Nephron progenitor cell (in vitro differentiated cells): ENCODE measurements at regions not wholly inside any gene's neighbourhood (a gene's known extent, or its start where the extent isn't known, plus 50 kb on each side); places are given as distances from the start of the nearest gene placed in this dataset.
A peak's percentile ranks its signal among the peaks of the same experiment; 100 is the strongest.

Experiments used
- DNase-seq: peaks from one replicate; pipeline ENCODE4 v3.0.0; 2021
- H3K27ac Mint-ChIP-seq: 2 replicates; pipeline ENCODE4 v1.8.0; 2021; ENCODE audit warnings: mild to moderate bottlenecking, moderate library complexity, mixed read lengths
- H3K27me3 Mint-ChIP-seq: 2 replicates; pipeline ENCODE4 v1.8.0; 2021; ENCODE audit warnings: mild to moderate bottlenecking, low read depth, mixed read lengths; ENCODE audit not compliant: poor library complexity
- H3K36me3 Mint-ChIP-seq: 2 replicates; pipeline ENCODE4 v1.8.0; 2021; ENCODE audit warnings: low read depth, mixed read lengths
- H3K4me1 Mint-ChIP-seq: 2 replicates; pipeline ENCODE4 v1.8.0; 2021; ENCODE audit warnings: mixed read lengths
- H3K4me3 Mint-ChIP-seq: 2 replicates; pipeline ENCODE4 v1.8.0; 2021; ENCODE audit warnings: mild to moderate bottlenecking, moderate library complexity, mixed read lengths
- H3K9me3 Mint-ChIP-seq: 2 replicates; pipeline ENCODE4 v1.8.0; 2021; ENCODE audit warnings: mild to moderate bottlenecking, moderate library complexity, mixed read lengths
- CTCF ChIP-seq: fragments of 200-600 bp; sonication (generic); IDR thresholded peaks from 2 replicates; pipeline ENCODE4 v1.5.0; 2021; ENCODE audit warnings: antibody characterized with exemption

- Mint-ChIP-seq H3K9me3 (no peaks in the 10 kb centered on the region), H3K27me3 (peaks cover 7% of the 10 kb centered on the region), H3K36me3 (no peaks in the 10 kb centered on the region), H3K27ac (no peak overlapping the region), H3K4me1 (no peaks in the 10 kb centered on the region), H3K4me3 (no peak overlapping the region)
- no peak for DNase-seq
- TF ChIP-seq CTCF: no peak
These were observed 229.5 kb upstream of the ADARB2 start for GRCh38 chr10:1966712-1967376.

DNA sequence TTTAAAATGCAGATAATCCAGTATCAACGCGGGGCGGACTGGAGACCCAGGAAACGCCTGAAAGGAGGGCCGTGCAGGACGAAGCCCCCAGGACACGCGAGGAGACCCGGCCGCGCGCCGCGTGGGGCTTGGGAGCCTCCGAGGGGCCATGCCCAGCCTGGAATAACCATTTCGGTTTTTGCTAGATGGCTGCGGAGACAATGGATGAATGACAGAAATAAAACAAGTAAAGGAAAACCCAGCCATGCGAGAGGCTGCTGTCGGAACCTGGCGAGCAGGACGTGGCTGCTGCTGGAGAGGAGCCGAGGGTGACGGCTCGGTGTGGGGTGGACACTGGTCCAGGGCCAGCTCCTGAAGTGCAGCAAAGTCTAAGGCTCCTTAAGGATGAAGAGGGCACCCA lies 227.2 kb upstream of the ADARB2 start:
- no peak overlapping the region for H3K27ac Mint-ChIP-seq
- no peaks in the 10 kb centered on the region for H3K36me3 Mint-ChIP-seq
- no peaks in the 10 kb centered on the region for H3K9me3 Mint-ChIP-seq
- TF ChIP-seq CTCF: no peak
- H3K4me3 Mint-ChIP-seq: no peak overlapping the region
- peaks cover 6% of the 10 kb centered on the region for H3K27me3 Mint-ChIP-seq
- no peaks in the 10 kb centered on the region for H3K4me1 Mint-ChIP-seq
- no peak for DNase-seq

- Mint-ChIP-seq H3K9me3 (no peaks in the 10 kb centered on the region), H3K27me3 (peaks cover 2% of the 10 kb centered on the region), H3K4me1 (no peaks in the 10 kb centered on the region), H3K4me3 (no peak overlapping the region), H3K27ac (no peak overlapping the region), H3K36me3 (no peaks in the 10 kb centered on the region)
- no peak for DNase-seq
- no peak for TF ChIP-seq CTCF
These were observed 226.0 kb upstream of the ADARB2 start for GRCh38 chr10:1963341-1963740.

- Mint-ChIP-seq H3K27me3 (peaks cover 2% of the 10 kb centered on the region), H3K36me3 (no peaks in the 10 kb centered on the region), H3K27ac (no peak overlapping the region), H3K9me3 (no peaks in the 10 kb centered on the region), H3K4me3 (no peak overlapping the region), H3K4me1 (no peaks in the 10 kb centered on the region)
- DNase-seq: no peak
- TF ChIP-seq CTCF: peak; percentile 9
These were observed 224.7 kb upstream of the ADARB2 start for GRCh38 chr10:1961989-1962388.

DNA sequence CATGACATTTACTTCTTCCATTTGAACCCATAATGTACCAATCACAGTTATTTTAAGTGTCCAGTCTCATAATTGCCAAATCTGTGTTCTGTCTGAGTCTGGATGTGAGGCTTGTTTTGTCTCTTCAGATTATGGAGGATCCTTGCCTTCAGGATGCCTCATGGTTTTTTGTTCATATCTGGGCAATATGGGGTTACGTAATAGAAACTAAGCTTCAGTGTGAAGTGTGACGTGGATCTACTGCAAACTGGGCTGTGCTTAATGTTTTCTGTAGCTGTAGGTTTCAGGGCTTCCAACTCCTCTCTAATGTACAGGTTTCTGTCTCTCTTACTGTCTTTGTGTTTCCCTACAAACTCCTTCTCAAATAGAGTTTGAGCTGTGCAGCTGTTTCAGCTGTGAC lies 223.7 kb upstream of the ADARB2 start:
- TF ChIP-seq CTCF: no peak
- no peak overlapping the region for H3K27ac Mint-ChIP-seq
- H3K4me1 Mint-ChIP-seq: no peaks in the 10 kb centered on the region
- H3K36me3 Mint-ChIP-seq: no peaks in the 10 kb centered on the region
- H3K27me3 Mint-ChIP-seq: peaks cover 2% of the 10 kb centered on the region
- H3K9me3 Mint-ChIP-seq: no peaks in the 10 kb centered on the region
- no peak for DNase-seq
- no peak overlapping the region for H3K4me3 Mint-ChIP-seq

GRCh38 chr10:1957057-1957456 lies 219.7 kb upstream of the ADARB2 start:
- Mint-ChIP-seq H3K4me1 (no peaks in the 10 kb centered on the region), H3K36me3 (no peaks in the 10 kb centered on the region), H3K27ac (no peak overlapping the region), H3K27me3 (peaks cover 3% of the 10 kb centered on the region), H3K9me3 (no peaks in the 10 kb centered on the region), H3K4me3 (no peak overlapping the region)
- TF ChIP-seq CTCF: no peak
- no peak for DNase-seq
